Hepatocyte (in vitro differentiated cells): ENCODE measurements at regions not wholly inside any gene's neighbourhood (a gene's known extent, or its start where the extent isn't known, plus 50 kb on each side); places are given as distances from the start of the nearest gene placed in this dataset.

Source experiments
- DNase-seq: peaks from one replicate; pipeline ENCODE4 v3.0.0-alpha.2; 2016; ENCODE audit warnings: low spot score
- H2AFZ ChIP-seq: fragments of 200-600 bp; sonication (generic); 2 replicates; pipeline ENCODE4 v1.6.0; 2016; ENCODE audit warnings: antibody characterized with exemption, mild to moderate bottlenecking
- H3K27ac ChIP-seq: fragments of 200-600 bp; sonication (generic); 2 replicates; pipeline ENCODE4 v1.5.1; 2016; ENCODE audit warnings: mild to moderate bottlenecking
- H3K27me3 ChIP-seq: fragments of 200-600 bp; sonication (generic); 2 replicates; pipeline ENCODE4 v1.6.1; 2016
- H3K36me3 ChIP-seq: fragments of 200-600 bp; sonication (generic); replicated peaks from 2 replicates; pipeline ENCODE4 v1.5.1; 2016; ENCODE audit warnings: low read depth; ENCODE audit not compliant: insufficient read depth
- H3K4me1 ChIP-seq: fragments of 200-600 bp; sonication (generic); 2 replicates; pipeline ENCODE4 v1.5.1; 2016; ENCODE audit warnings: mild to moderate bottlenecking, moderate library complexity; ENCODE audit not compliant: insufficient read depth
- H3K4me2 ChIP-seq: fragments of 200-600 bp; sonication (generic); 2 replicates; pipeline ENCODE4 v1.6.0; 2016
- H3K4me3 ChIP-seq: fragments of 200-600 bp; sonication (generic); 2 replicates; pipeline ENCODE4 v1.5.1; 2016; ENCODE audit warnings: mild to moderate bottlenecking
- H3K79me2 ChIP-seq: fragments of 200-600 bp; sonication (generic); 2 replicates; pipeline ENCODE4 v1.6.0; 2017; ENCODE audit warnings: mild to moderate bottlenecking
- H3K9me2 ChIP-seq: fragments of 200-600 bp; sonication (generic); replicated peaks from 2 replicates; pipeline ENCODE4 v1.6.0; 2017; ENCODE audit warnings: mild to moderate bottlenecking; ENCODE audit not compliant: insufficient read depth
- H3K9me3 ChIP-seq: fragments of 200-600 bp; sonication (generic); 2 replicates; pipeline ENCODE4 v1.5.1; 2016; ENCODE audit warnings: low read depth, mild to moderate bottlenecking
- H4K20me1 ChIP-seq: fragments of 200-600 bp; sonication (generic); 2 replicates; pipeline ENCODE4 v1.6.0; 2016; ENCODE audit warnings: mild to moderate bottlenecking; ENCODE audit not compliant: insufficient read depth, poor library complexity, severe bottlenecking
- EZH2 ChIP-seq: fragments of 200-600 bp; sonication (generic); IDR thresholded peaks from 2 replicates; pipeline ENCODE4 v1.6.1; 2016; ENCODE audit warnings: antibody characterized with exemption, mild to moderate bottlenecking, borderline replicate concordance
- EZH2phosphoT487 ChIP-seq: fragments of 200-600 bp; sonication (generic); IDR thresholded peaks from one replicate; pipeline ENCODE4 v1.6.1; 2018; ENCODE audit warnings: antibody characterized with exemption, mild to moderate bottlenecking, low read depth, moderate library complexity; ENCODE audit not compliant: unreplicated experiment, severe bottlenecking
- WGBS: methylation state at CpG from one replicate; pipeline ENCODE4 v1.1.6; 2016; ENCODE audit warnings: low lambda C conversion rate; ENCODE audit errors: missing lambda C conversion rate; 5-methylcytosine and 5-hydroxymethylcytosine counted together
- TF ChIP-seq, protein P1 (sequence below): fragments of 200-600 bp; sonication (generic); IDR thresholded peaks from 2 replicates; pipeline ENCODE4 v1.5.1; 2016; ENCODE audit warnings: antibody characterized with exemption, mild to moderate bottlenecking; ENCODE audit not compliant: poor library complexity

DNA sequence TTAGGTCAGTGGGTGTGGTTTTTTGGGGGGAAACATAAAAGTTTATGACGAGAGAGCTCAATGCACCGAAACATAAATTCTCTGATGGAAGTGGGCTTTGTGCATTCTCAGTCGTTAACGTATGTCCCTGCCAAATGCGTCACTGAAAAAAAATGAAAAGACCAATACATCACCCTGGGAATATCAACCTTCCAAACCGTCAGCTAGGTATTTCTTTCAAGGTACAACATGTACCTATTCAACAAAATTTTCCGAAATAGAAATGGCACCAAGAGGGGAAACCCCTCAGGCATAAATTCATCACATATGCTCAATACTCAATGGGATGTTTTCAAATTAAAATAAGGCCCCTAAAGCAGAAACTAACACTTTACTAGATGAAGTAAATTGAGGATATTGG, 266.6 kb upstream of the SUCLG2 start:
- Histone ChIP-seq H3K9me2 (no peaks in the 10 kb centered on the region), H3K36me3 (no peaks in the 10 kb centered on the region), H3K4me2 (no peak overlapping the region), H3K27me3 (no peaks in the 10 kb centered on the region), H3K4me1 (no peaks in the 10 kb centered on the region), H4K20me1 (no peaks in the 10 kb centered on the region), H3K79me2 (no peaks in the 10 kb centered on the region), H3K27ac (no peak overlapping the region), H3K4me3 (no peak overlapping the region), H2AFZ (no peak overlapping the region), H3K9me3 (no peaks in the 10 kb centered on the region)
- no peak for DNase-seq
- TF ChIP-seq EZH2phosphoT487, result no peak
- no peak for TF ChIP-seq EZH2
- TF ChIP-seq, protein P1, sequence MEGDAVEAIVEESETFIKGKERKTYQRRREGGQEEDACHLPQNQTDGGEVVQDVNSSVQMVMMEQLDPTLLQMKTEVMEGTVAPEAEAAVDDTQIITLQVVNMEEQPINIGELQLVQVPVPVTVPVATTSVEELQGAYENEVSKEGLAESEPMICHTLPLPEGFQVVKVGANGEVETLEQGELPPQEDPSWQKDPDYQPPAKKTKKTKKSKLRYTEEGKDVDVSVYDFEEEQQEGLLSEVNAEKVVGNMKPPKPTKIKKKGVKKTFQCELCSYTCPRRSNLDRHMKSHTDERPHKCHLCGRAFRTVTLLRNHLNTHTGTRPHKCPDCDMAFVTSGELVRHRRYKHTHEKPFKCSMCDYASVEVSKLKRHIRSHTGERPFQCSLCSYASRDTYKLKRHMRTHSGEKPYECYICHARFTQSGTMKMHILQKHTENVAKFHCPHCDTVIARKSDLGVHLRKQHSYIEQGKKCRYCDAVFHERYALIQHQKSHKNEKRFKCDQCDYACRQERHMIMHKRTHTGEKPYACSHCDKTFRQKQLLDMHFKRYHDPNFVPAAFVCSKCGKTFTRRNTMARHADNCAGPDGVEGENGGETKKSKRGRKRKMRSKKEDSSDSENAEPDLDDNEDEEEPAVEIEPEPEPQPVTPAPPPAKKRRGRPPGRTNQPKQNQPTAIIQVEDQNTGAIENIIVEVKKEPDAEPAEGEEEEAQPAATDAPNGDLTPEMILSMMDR, result no peak
- WGBS, result 73% methylated on average over 7 of the region's 7 CpGs

DNA sequence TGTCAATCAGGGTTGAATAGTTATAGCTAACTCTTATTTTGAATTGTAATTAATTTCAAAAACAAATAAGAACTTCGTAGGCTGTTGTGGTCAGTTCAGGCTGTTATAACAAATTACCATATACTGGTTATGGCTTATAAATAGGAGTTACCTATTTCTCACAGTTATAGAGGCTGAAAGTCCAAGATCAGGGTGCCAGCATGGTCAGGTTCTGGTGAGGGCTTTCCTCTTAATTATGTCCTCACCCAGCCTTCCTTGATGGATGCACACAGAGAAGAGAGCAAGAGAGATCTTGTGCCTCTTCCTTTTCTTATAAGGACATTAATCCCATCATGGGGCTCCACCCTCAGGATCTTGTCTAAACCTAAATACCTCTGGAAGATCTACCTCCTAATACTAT, 265.9 kb upstream of the SUCLG2 start:
- no peak overlapping the region for H2AFZ ChIP-seq
- no peak overlapping the region for H3K4me2 ChIP-seq
- TF ChIP-seq, protein P1, result no peak
- TF ChIP-seq EZH2, result no peak
- TF ChIP-seq EZH2phosphoT487, result no peak
- H3K4me1 ChIP-seq, result no peaks in the 10 kb centered on the region
- no peak for DNase-seq
- H3K27me3 ChIP-seq, result no peaks in the 10 kb centered on the region
- H4K20me1 ChIP-seq, result no peaks in the 10 kb centered on the region
- no peaks in the 10 kb centered on the region for H3K9me2 ChIP-seq
- H3K36me3 ChIP-seq, result no peaks in the 10 kb centered on the region
- no peak overlapping the region for H3K4me3 ChIP-seq
- no peak overlapping the region for H3K27ac ChIP-seq
- H3K9me3 ChIP-seq, result no peaks in the 10 kb centered on the region
- H3K79me2 ChIP-seq, result no peaks in the 10 kb centered on the region
- WGBS, result 92% methylated on average over 1 of the region's 1 CpG

DNA sequence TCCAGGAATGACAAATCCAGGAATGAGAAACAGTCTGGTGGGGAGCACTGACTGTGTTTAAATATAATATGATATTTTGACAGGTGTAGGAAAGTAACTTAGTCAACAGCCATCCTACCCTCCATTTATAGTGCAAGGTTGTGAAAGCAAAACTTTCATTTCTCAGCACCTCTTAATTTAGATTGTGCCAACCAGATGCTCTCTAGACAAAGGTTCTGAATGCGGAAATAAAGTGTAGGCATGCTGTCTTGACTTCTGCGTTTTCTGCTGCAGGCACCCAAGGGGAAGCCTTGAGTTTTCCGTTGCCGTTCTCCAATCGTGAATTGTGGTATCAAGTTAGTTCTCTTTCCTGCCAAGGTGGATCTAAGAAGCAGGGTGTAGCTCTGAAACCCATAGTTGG, 261.9 kb upstream of the SUCLG2 start:
- H4K20me1 ChIP-seq, result no peaks in the 10 kb centered on the region
- no peaks in the 10 kb centered on the region for H3K9me2 ChIP-seq
- H3K27ac ChIP-seq, result no peak overlapping the region
- no peak overlapping the region for H2AFZ ChIP-seq
- H3K4me2 ChIP-seq, result no peak overlapping the region
- no peak for DNase-seq
- no peaks in the 10 kb centered on the region for H3K36me3 ChIP-seq
- 96% methylated on average over 5 of the region's 5 CpGs for WGBS
- TF ChIP-seq, protein P1, result no peak
- TF ChIP-seq EZH2, result no peak
- TF ChIP-seq EZH2phosphoT487, result no peak
- H3K4me1 ChIP-seq, result no peaks in the 10 kb centered on the region
- H3K4me3 ChIP-seq, result no peak overlapping the region
- H3K9me3 ChIP-seq, result no peaks in the 10 kb centered on the region
- H3K79me2 ChIP-seq, result no peaks in the 10 kb centered on the region
- no peaks in the 10 kb centered on the region for H3K27me3 ChIP-seq

DNA sequence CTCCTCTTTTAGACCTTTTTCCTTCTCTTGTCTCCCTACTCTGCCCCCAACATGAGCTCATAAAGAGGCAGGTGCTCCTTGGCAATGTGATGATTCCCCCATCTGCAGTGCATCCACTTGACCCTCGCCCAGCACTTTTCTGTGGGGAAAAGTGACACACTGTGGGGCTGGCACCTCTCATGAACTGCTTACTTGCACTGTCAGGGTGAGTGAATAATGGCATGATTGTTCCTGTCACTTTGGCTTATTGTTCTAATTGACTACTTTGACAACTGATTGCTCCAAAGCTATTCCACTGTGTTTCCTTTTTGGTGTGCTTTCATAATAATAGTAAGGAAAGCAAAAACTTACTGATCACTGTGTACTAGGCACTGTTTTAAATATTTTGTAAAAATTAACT, 253.3 kb upstream of the SUCLG2 start:
- Histone ChIP-seq H3K4me3 (no peak overlapping the region), H3K36me3 (no peaks in the 10 kb centered on the region), H2AFZ (no peak overlapping the region), H3K9me3 (no peaks in the 10 kb centered on the region), H3K27ac (no peak overlapping the region), H4K20me1 (no peaks in the 10 kb centered on the region), H3K4me1 (peaks cover 3% of the 10 kb centered on the region), H3K79me2 (no peaks in the 10 kb centered on the region), H3K27me3 (no peaks in the 10 kb centered on the region), H3K9me2 (no peaks in the 10 kb centered on the region), H3K4me2 (no peak overlapping the region)
- TF ChIP-seq, protein P1, result no peak
- TF ChIP-seq EZH2phosphoT487, result no peak
- TF ChIP-seq EZH2, result no peak
- DNase-seq, result no peak
- 71% methylated on average over 1 of the region's 1 CpG for WGBS
